Brain microvascular endothelial cell (primary cell): ENCODE measurements at regions not wholly inside any gene's neighbourhood (a gene's known extent, or its start where the extent isn't known, plus 50 kb on each side); places are given as distances from the start of the nearest gene placed in this dataset.

Experiments
- DNase-seq: peaks from one replicate; pipeline ENCODE4 v3.0.0-alpha.2; 2020
- H3K27ac ChIP-seq: fragments of 250-450 bp; sonication (Bioruptor Pico); 2 replicates; pipeline ENCODE4 v1.5.1; 2020; ENCODE audit warnings: mild to moderate bottlenecking, moderate library complexity
- H3K27me3 ChIP-seq: fragments of 250-450 bp; sonication (Bioruptor Pico); replicated peaks from 2 replicates; pipeline ENCODE4 v1.5.1; 2020; ENCODE audit warnings: mild to moderate bottlenecking
- H3K36me3 ChIP-seq: fragments of 250-450 bp; sonication (Bioruptor Pico); replicated peaks from 2 replicates; pipeline ENCODE4 v1.5.1; 2020; ENCODE audit warnings: mild to moderate bottlenecking
- H3K4me3 ChIP-seq: 2 replicates; pipeline ENCODE4 v1.5.1; 2011; ENCODE audit warnings: low read depth, mild to moderate bottlenecking, control low read depth, low read length, moderate library complexity
- in situ Hi-C: cut with HindIII; loops from 2 replicates; pipeline ENCODE4 v1.10.0; 2017; ENCODE audit warnings: low sequenced_read_pairs, low pct_ligation_motif_present
- TF ChIP-seq, protein P1 (sequence below): IDR thresholded peaks from 2 replicates; pipeline ENCODE4 v1.5.1; 2011; ENCODE audit warnings: low read depth, mild to moderate bottlenecking, moderate library complexity, low read length, control low read depth, inconsistent platforms; ENCODE audit errors: missing control alignments

DNA sequence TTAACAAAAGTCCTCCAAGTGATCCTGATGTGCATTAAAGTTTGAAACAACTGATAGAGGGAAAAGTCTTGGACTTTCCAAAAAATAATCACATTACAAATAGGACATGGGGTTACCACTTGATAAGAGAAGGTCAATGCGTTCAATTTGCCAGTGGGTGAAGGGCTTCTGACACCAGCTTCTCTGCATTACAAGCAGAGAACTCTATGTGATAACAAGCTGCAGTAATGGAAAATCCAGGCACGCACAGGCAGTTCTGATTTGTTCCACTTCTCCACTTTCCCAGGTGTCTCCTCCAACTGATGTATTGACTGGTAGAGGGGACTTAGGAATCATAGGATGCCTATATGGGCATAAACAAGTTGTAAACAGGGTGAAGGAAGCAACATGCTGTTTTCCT is 234.0 kb upstream of the MGAT5 start:
- Histone ChIP-seq H3K4me3 (no peak overlapping the region), H3K36me3 (no peaks in the 10 kb centered on the region), H3K27me3 (no peaks in the 10 kb centered on the region), H3K27ac (no peak overlapping the region)
- no peak for DNase-seq
- in situ Hi-C loops: no loop called here
- TF ChIP-seq, protein P1, sequence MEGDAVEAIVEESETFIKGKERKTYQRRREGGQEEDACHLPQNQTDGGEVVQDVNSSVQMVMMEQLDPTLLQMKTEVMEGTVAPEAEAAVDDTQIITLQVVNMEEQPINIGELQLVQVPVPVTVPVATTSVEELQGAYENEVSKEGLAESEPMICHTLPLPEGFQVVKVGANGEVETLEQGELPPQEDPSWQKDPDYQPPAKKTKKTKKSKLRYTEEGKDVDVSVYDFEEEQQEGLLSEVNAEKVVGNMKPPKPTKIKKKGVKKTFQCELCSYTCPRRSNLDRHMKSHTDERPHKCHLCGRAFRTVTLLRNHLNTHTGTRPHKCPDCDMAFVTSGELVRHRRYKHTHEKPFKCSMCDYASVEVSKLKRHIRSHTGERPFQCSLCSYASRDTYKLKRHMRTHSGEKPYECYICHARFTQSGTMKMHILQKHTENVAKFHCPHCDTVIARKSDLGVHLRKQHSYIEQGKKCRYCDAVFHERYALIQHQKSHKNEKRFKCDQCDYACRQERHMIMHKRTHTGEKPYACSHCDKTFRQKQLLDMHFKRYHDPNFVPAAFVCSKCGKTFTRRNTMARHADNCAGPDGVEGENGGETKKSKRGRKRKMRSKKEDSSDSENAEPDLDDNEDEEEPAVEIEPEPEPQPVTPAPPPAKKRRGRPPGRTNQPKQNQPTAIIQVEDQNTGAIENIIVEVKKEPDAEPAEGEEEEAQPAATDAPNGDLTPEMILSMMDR: no peak

DNA sequence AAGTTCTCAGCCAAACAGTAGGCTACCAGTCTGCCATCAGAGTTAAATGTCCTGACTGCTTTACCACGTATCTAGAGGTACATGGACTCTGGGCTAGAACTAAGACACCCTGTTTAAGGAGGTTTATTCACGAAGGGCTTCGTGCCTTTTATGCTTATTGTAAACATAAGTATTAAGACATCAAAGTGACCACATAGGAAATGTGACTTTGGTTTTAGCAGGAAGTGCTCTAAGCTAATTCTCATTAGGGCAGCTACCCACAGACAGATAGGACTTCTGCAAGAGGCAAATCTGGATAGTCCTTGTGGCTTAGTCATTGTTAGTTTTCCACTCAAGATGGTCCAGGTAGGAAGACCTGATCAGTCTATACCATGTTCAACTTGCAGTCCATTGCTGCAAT is 233.3 kb upstream of the MGAT5 start:
- no peak for DNase-seq
- in situ Hi-C loops: no loop called here
- Histone ChIP-seq H3K27ac (no peak overlapping the region), H3K36me3 (no peaks in the 10 kb centered on the region), H3K4me3 (no peak overlapping the region), H3K27me3 (no peaks in the 10 kb centered on the region)
- TF ChIP-seq, protein P1: no peak

DNA sequence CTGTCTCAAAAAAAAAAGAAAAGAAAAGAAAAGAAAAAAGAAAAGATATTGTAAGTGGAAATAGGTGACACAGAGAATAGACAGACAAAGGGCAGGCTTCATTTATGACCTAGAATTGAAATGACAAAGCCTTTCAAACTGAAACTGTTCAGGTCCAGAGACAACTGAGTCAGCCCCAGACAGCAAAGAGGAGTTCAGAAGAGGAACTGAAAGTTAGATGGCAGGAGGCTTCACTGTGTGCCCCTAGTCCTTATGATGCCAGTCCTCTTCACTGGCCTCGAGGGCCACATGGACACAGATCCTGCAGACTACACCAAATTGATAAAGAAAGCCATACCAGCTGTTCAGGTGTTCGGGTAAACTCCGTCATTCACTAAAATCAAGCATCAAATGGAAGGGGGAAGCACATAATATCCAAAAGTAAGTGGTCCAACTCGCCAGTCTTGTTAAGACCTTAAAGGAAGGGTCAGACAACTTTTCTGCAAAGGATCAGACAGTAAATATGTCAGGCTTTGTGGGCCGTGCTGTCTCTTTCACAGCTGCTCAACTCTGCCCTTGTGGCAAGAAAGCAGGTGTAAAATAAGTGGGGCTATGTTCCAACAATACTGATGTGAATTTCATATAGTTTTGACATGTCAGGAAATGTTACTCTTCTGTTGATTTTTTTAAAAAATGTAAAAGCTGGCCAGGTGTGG is 231.9 kb upstream of the MGAT5 start:
- Histone ChIP-seq H3K36me3 (no peaks in the 10 kb centered on the region), H3K27ac (no peak overlapping the region), H3K4me3 (no peak overlapping the region), H3K27me3 (no peaks in the 10 kb centered on the region)
- TF ChIP-seq, protein P1: no peak
- DNase-seq: no peak
- in situ Hi-C loops: no loop called here

DNA sequence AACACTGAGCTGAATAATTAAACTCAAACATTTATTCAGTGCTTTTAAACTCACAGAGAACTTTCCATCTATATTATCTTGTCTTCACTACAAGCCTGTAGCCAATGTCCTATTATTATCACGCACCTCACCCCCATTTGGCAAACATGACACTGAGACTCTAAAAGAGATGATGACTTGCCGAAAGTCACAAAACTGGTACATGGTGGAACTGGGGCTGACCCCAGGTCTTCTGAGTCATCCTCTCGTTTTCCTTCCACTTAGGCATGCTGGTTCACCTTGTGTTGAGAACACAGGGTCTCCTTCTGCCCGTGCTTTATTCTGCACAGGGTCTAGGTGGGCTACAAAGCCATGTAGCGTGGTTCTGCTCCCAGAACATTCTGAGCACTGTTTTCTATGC is 230.0 kb upstream of the MGAT5 start:
- Histone ChIP-seq H3K4me3 (no peak overlapping the region), H3K36me3 (no peaks in the 10 kb centered on the region), H3K27ac (no peak overlapping the region), H3K27me3 (no peaks in the 10 kb centered on the region)
- TF ChIP-seq, protein P1: no peak
- in situ Hi-C loops: no loop called here
- no peak for DNase-seq

DNA sequence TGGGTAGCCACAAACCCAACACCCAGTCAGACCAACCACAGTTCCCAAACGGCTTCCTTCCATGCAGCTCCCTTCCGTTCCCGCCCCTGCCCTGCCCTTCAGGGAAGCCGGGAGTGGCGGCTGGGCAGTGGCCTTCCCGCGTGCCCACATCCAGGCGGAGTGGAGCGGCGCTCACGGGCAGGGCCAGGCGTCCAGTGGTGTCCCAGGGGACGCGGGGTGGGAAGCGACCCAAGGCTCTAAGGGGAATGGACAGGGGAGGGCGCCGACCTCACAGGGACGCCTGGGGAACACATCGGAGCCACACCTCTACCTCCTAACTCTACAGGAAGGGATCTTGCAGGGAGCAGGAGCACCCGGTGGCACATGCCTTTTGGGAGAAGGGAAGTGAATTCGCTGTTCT is 225.9 kb upstream of the MGAT5 start:
- Histone ChIP-seq H3K27me3 (no peaks in the 10 kb centered on the region), H3K4me3 (no peak overlapping the region)
- in situ Hi-C loops: no loop called here

More for the DNA sequence above, 225.9 kb upstream of the MGAT5 start:
- Histone ChIP-seq H3K36me3 (no peaks in the 10 kb centered on the region), H3K27ac (no peak overlapping the region)
- DNase-seq: no peak
- TF ChIP-seq, protein P1: no peak
